MG63 (cell line): ENCODE measurements at regions not wholly inside any gene's neighbourhood (a gene's known extent, or its start where the extent isn't known, plus 50 kb on each side); places are given as distances from the start of the nearest gene placed in this dataset.
A peak's percentile ranks its signal among the peaks of the same experiment; 100 is the strongest.
"Not testable (repeated sequence)": the region's sequence is repeated elsewhere in the genome, so short reads cannot be mapped to it uniquely, and the experiment has no call there.

ENCODE experiments used
- DNase-seq: peaks from one replicate; pipeline ENCODE4 v3.0.0-alpha.2; 2020
- H3K27me3 ChIP-seq: fragments of 250-450 bp; sonication (Bioruptor Pico); 2 replicates; pipeline ENCODE4 v1.5.1; 2020; ENCODE audit warnings: mild to moderate bottlenecking, moderate library complexity
- H3K36me3 ChIP-seq: fragments of 250-450 bp; sonication (Bioruptor Pico); 2 replicates; pipeline ENCODE4 v1.5.1; 2020; ENCODE audit warnings: mild to moderate bottlenecking, moderate library complexity
- H3K4me3 ChIP-seq: fragments of 250-450 bp; sonication (Bioruptor Pico); 2 replicates; pipeline ENCODE4 v1.5.1; 2020; ENCODE audit warnings: mild to moderate bottlenecking, moderate library complexity
- H3K9me3 ChIP-seq: fragments of 250-450 bp; sonication (Bioruptor Pico); 2 replicates; pipeline ENCODE4 v1.5.1; 2020; ENCODE audit warnings: mild to moderate bottlenecking, moderate library complexity

GRCh38 chr1:197850918-197851317 is 51.5 kb upstream of the C1orf53 start:
- Histone ChIP-seq H3K4me3 (no peak overlapping the region), H3K27me3 (no peaks in the 10 kb centered on the region), H3K9me3 (no peaks in the 10 kb centered on the region), H3K36me3 (no peaks in the 10 kb centered on the region)
- no peak for DNase-seq

DNA sequence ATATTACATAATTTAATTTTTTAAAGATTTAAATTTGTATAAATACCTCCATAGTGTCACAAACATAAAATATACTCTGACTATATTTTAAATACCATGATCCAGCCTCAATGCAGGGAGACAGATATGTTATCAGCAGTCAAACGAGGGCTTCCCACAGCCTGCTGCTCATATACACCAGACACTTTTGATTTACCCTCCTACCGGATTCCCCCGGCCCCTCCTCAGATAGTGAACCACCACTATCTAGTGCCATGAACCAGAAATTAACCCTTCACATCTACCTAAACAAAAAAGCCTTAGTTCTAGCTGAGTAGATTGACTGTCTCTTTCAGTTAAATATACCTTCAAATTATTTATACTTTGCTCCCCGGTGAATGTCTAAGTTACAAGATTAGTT is 52.4 kb upstream of the C1orf53 start:
- Histone ChIP-seq H3K4me3 (no peak overlapping the region), H3K9me3 (no peaks in the 10 kb centered on the region), H3K36me3 (no peaks in the 10 kb centered on the region), H3K27me3 (no peaks in the 10 kb centered on the region)
- DNase-seq, result no peak

GRCh38 chr1:197848350-197848749 is 54.1 kb upstream of the C1orf53 start:
- no peak for DNase-seq
- H3K4me3 ChIP-seq, result no peak overlapping the region
- H3K9me3 ChIP-seq, result no peaks in the 10 kb centered on the region
- no peaks in the 10 kb centered on the region for H3K36me3 ChIP-seq
- no peaks in the 10 kb centered on the region for H3K27me3 ChIP-seq

DNA sequence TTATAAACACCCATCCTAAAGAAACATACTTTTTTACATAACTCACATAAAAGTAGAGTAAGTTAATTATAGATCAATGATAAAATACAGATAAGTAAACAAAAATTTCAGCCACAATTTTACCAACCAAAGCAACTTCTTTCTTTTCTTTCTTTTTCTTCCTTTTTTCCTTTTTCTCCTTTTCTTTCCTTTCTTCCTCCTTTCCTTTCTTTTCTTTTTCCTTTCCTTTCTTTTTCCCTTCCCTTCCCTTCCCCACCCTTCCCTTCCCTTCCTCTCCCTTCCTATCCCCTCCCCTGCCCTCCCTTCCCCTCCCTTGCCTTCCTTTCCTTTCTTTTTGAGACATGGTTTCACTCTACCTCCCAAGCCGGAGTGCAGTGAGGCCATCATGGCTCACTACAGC is 56.5 kb upstream of the C1orf53 start:
- Histone ChIP-seq H3K27me3 (no peaks in the 10 kb centered on the region), H3K36me3 (no peaks in the 10 kb centered on the region), H3K9me3 (no peaks in the 10 kb centered on the region), H3K4me3 (no peak overlapping the region)
- no peak for DNase-seq

- no peak overlapping the region for H3K4me3 ChIP-seq
- H3K36me3 ChIP-seq, result no peaks in the 10 kb centered on the region
- no peaks in the 10 kb centered on the region for H3K9me3 ChIP-seq
- no peak for DNase-seq
- no peaks in the 10 kb centered on the region for H3K27me3 ChIP-seq
Observed at GRCh38 chr1:197844651-197845050, 57.8 kb upstream of the C1orf53 start.

- no peaks in the 10 kb centered on the region for H3K27me3 ChIP-seq
- no peaks in the 10 kb centered on the region for H3K9me3 ChIP-seq
- DNase-seq, result no peak
- H3K4me3 ChIP-seq, result no peak overlapping the region
- no peaks in the 10 kb centered on the region for H3K36me3 ChIP-seq
Observed at GRCh38 chr1:197843401-197843800, 59.0 kb upstream of the C1orf53 start.

- Histone ChIP-seq H3K4me3 (no peak overlapping the region), H3K9me3 (no peaks in the 10 kb centered on the region), H3K27me3 (no peaks in the 10 kb centered on the region), H3K36me3 (no peaks in the 10 kb centered on the region)
- DNase-seq, result no peak
Observed at GRCh38 chr1:197842646-197843045, 59.8 kb upstream of the C1orf53 start.

- H3K9me3 ChIP-seq, result no peaks in the 10 kb centered on the region
- DNase-seq, result peak; percentile 4
- H3K36me3 ChIP-seq, result no peaks in the 10 kb centered on the region
- H3K27me3 ChIP-seq, result no peaks in the 10 kb centered on the region
- no peak overlapping the region for H3K4me3 ChIP-seq
Observed at GRCh38 chr1:197841883-197842553, 60.4 kb upstream of the C1orf53 start.

DNA sequence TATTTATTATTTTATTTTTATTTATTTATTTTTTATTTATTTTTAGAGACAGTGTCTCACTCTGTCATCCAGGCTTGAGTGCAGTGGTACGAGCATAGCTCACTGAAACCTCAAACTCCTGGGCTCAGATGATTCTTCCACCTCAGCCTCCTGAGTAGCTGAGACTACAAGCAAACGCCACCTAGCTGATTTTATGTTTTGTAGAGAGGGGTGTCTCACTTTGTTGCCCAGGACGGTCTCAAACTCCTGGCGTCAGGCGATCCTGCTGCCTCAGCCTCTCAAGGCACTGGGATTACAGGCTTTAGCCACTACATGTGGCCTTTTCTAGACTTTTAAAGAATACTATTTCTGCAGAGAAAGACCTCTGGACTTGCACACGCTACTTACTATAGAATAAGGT is 61.3 kb upstream of the C1orf53 start:
- no peak for DNase-seq

DNA sequence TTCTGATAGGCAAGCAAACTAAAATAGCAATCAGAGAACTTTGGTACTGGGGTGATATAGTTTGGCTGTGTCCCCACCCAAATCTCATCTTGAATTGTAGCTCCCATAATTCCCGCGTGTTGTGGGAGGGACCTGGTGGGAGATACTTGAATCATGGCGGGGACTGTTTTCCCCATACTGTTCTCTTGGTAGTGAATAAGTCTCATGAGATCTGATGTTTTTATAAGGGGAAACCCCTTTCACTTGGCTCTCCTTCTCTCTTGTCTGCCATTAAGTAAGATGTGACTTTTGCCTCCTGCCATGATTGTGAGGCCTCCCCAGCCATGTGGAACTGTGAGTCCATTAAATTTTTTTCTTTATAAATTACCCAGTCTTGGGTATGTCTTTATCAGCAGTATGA is 62.6 kb upstream of the C1orf53 start:
- H3K4me3 ChIP-seq, H3K9me3 ChIP-seq, H3K36me3 ChIP-seq, H3K27me3 ChIP-seq, DNase-seq: not testable (repeated sequence)

More for the DNA sequence above, 61.3 kb upstream of the C1orf53 start:
- H3K27me3 ChIP-seq, result no peaks in the 10 kb centered on the region
- no peaks in the 10 kb centered on the region for H3K36me3 ChIP-seq
- H3K4me3 ChIP-seq, result no peak overlapping the region
- no peaks in the 10 kb centered on the region for H3K9me3 ChIP-seq

DNA sequence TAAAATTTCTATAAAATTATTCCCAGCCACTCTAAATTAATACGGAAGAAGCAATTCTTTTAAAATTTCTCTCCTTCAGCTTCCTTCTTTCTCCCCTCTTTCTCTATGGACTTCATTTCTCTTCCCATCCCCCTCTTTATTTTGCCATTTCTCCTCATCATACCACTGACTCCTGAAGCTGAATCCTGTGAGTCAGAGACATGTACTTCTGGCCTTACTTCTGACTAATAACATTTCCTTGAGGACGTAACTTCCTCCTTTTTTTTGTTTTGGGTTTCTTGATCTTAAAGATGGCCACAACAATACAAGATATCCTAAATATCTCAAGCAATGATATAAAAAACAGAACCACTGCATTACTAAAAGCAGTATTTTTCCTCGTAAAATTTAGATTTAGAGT is 63.6 kb upstream of the DENND1B start:
- no peaks in the 10 kb centered on the region for H3K27me3 ChIP-seq
- H3K9me3 ChIP-seq, result no peaks in the 10 kb centered on the region

DNA sequence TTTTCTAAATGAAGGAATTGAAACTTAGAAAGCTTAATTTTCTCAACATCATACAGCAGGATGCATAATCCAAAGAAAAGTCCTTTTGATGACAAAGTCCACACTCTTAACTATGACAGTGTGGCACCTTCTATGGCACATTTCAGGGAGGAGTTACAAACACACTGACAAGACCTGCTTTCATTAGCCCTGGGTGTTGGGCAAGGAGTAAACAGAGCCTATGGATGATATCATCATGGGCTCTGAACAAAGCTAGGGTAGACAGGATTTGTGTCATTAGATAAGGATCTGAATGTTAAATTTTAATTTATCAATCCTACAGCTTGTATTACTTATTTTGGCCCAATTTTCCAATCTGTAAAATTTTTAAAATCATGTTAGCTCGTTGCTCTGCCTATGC is 62.6 kb upstream of the DENND1B start:
- Histone ChIP-seq H3K36me3 (no peaks in the 10 kb centered on the region), H3K27me3 (no peaks in the 10 kb centered on the region), H3K4me3 (no peak overlapping the region), H3K9me3 (no peaks in the 10 kb centered on the region)
- DNase-seq, result no peak

More for the DNA sequence above, 63.6 kb upstream of the DENND1B start:
- peak; percentile 4 for DNase-seq
- no peaks in the 10 kb centered on the region for H3K36me3 ChIP-seq
- H3K4me3 ChIP-seq, result no peak overlapping the region

- H3K36me3 ChIP-seq, result not testable (repeated sequence)
Observed at GRCh38 chr1:197836356-197836755, 61.1 kb upstream of the DENND1B start.

DNA sequence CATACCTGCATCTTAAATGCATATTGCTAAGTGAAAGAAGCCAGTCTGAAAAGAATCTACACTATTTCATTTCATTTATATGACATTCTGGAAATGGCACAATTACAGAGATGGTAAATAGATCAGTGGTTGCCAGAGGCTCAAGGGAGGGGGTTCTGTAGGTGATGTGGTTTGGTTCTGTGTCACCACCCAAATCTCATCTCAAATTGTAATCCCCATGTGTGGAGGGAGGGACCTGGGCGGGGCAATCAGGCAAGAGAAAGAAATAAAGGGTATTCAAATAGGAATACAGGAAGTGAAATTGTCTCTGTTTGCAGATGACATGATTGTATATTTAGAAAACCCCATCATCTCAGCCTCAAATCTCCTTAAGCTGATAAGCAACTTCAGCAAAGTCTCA is 53.7 kb upstream of the DENND1B start:
- H3K36me3 ChIP-seq, H3K27me3 ChIP-seq, H3K9me3 ChIP-seq, DNase-seq, H3K4me3 ChIP-seq: not testable (repeated sequence)

More at GRCh38 chr1:197836356-197836755, 61.1 kb upstream of the DENND1B start:
- H3K27me3 ChIP-seq, DNase-seq, H3K9me3 ChIP-seq, H3K4me3 ChIP-seq: not testable (repeated sequence)

DNA sequence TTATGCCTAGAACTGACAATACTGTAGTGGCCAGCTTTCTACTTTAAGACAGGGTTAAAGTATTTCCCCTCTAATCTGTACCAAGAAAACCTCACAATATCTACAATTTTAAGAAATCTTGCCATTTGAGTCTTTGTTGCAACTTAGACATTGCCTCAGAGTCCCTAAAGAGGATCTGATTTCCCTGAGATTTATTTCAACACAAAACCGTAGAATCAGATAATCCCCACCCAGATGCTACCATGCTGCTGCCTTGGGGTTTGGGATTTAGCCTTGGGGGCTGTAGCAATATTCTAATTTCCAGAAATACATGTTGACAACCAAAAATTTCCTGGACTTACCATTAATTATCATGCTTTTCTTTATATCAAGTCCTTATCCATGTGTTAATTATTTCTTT is 50.3 kb upstream of the DENND1B start:
- DNase-seq, result no peak
- Histone ChIP-seq H3K36me3 (no peaks in the 10 kb centered on the region), H3K4me3 (no peak overlapping the region), H3K27me3 (no peaks in the 10 kb centered on the region), H3K9me3 (no peaks in the 10 kb centered on the region)
